ENCODE measurements at regions not wholly inside any gene's neighbourhood (a gene's known extent, or its start where the extent isn't known, plus 50 kb on each side); places are given as distances from the start of the nearest gene placed in this dataset.
"Not testable (repeated sequence)": the region's sequence is repeated elsewhere in the genome, so short reads cannot be mapped to it uniquely, and the experiment has no call there.

DNA sequence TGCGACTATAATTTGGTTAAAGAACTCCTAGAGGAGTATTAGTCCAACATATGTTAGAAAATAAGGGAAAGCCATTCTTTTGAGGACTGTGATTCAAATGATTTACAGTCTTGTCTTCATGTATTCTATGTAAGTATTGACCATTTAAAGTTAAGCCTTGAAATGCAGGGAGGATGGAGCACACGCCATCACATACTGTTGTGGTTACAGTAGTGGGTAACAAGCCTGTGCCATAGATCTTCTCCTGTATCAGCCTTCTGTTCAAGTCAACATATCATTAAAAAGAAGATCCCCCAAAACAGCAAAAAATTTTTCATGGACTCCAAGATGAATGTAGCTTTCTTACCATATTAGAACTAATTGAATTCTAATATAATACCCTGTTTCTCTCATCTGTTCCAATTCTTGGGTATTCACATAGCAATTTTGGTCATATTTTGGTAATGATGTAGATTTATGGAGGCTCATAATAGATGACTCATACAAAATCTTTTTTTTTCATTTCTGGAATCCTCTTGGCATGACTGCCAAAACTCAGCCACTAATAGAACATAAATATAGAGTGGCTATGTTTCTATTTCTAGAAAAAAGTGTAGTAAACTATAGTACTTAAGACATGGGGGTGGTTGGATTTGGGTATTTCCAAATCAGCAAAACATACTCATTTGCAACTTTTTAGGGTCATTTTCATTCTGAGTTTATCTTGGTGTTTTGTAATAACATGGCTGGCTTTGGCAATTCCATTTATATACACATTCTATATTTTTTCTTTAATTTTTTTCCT, 413.5 kb downstream of the BCKDHB start:
- H3K27me3 ChIP-seq (ENCODE audit: control insufficient read depth in 3 of 3, insufficient read depth in 3 of 3, low read length in 3 of 3), result no peaks in the 10 kb centered on the region
- DNase-seq, result no peak
- no peak overlapping the region for H3K27ac ChIP-seq (ENCODE audit: low read depth in 1 of 3, low read length in 2 of 3)
- H3K4me3 ChIP-seq (ENCODE audit: low read depth in 1 of 3, low read length in 3 of 3), result no peak overlapping the region
- H3K9me3 ChIP-seq (ENCODE audit: control insufficient read depth in 2 of 2, insufficient read depth in 1 of 2, low read depth in 1 of 2, low read length in 1 of 2), result no peaks in the 10 kb centered on the region
- no peaks in the 10 kb centered on the region for H3K36me3 ChIP-seq (ENCODE audit: control insufficient read depth in 3 of 3, insufficient read depth in 2 of 3, low read depth in 1 of 3, low read length in 3 of 3)
- H3K4me1 ChIP-seq (ENCODE audit: control insufficient read depth in 3 of 3, insufficient read depth in 2 of 3, low read depth in 1 of 3, low read length in 2 of 3), result peaks cover 0 to 5% (median 0%) of the 10 kb centered on the region in 3 donors
- no peak for FAIRE-seq
- WGBS, 3 donors, result 82 to 90% (median 85%) methylated on average over 2 of the region's 2 CpGs

GRCh38 chr6:80517525-80517924, 411.1 kb downstream of the BCKDHB start:
- no peaks in the 10 kb centered on the region for H3K36me3 ChIP-seq (ENCODE audit: control insufficient read depth in 3 of 3, insufficient read depth in 2 of 3, low read depth in 1 of 3, low read length in 3 of 3)
- no peak overlapping the region for H3K27ac ChIP-seq (ENCODE audit: low read depth in 1 of 3, low read length in 2 of 3)
- H3K9me3 ChIP-seq (ENCODE audit: control insufficient read depth in 2 of 2, insufficient read depth in 1 of 2, low read depth in 1 of 2, low read length in 1 of 2), result no peaks in the 10 kb centered on the region
- 54 to 80% (median 57%) methylated on average over 2 of the region's 2 CpGs for WGBS, 3 donors
- DNase-seq (no peak), FAIRE-seq (no peak)
- H3K27me3 ChIP-seq (ENCODE audit: control insufficient read depth in 3 of 3, insufficient read depth in 3 of 3, low read length in 3 of 3), result no peaks in the 10 kb centered on the region
- no peaks in the 10 kb centered on the region for H3K4me1 ChIP-seq (ENCODE audit: control insufficient read depth in 3 of 3, insufficient read depth in 2 of 3, low read depth in 1 of 3, low read length in 2 of 3)
- H3K4me3 ChIP-seq (ENCODE audit: low read depth in 1 of 3, low read length in 3 of 3), result no peak overlapping the region

DNA sequence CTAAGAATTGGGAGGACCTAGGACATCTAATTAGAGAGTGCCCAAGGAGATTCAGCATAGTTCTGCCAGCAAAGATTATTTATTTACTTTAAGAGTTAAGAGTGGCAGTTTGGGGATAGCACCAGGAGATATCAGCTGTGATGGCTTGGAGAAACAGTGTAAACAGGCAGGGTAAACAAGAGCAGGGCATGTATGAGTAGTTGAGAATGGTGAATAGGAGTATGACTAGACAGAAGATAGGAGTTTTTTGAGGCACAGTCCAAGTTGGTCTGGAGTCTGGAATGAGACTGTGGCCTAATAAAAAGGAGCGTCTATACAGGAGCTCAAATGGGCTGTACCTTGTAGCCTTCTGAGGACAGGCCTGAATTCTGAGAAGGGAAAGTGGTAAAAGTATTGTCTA, 404.1 kb downstream of the BCKDHB start:
- DNase-seq; H3K27me3 ChIP-seq (ENCODE audit: control insufficient read depth in 3 of 3, insufficient read depth in 3 of 3, low read length in 3 of 3); H3K9me3 ChIP-seq (ENCODE audit: control insufficient read depth in 2 of 2, insufficient read depth in 1 of 2, low read depth in 1 of 2, low read length in 1 of 2); H3K4me1 ChIP-seq (ENCODE audit: control insufficient read depth in 3 of 3, insufficient read depth in 2 of 3, low read depth in 1 of 3, low read length in 2 of 3); H3K36me3 ChIP-seq (ENCODE audit: control insufficient read depth in 3 of 3, insufficient read depth in 2 of 3, low read depth in 1 of 3, low read length in 3 of 3); H3K27ac ChIP-seq (ENCODE audit: low read depth in 1 of 3, low read length in 2 of 3); H3K4me3 ChIP-seq (ENCODE audit: low read depth in 1 of 3, low read length in 3 of 3); FAIRE-seq: not testable (repeated sequence)
- 89 to 95% (median 92%) methylated on average over 1 of the region's 1 CpG for WGBS, 3 donors

GRCh38 chr6:80508885-80509630, 402.6 kb downstream of the BCKDHB start:
- H3K4me1 ChIP-seq (ENCODE audit: control insufficient read depth in 3 of 3, insufficient read depth in 2 of 3, low read depth in 1 of 3, low read length in 2 of 3), result no peaks in the 10 kb centered on the region
- DNase-seq (peak in 1 of 2 donors; percentile 26), FAIRE-seq (no peak)
- H3K27me3 ChIP-seq (ENCODE audit: control insufficient read depth in 3 of 3, insufficient read depth in 3 of 3, low read length in 3 of 3), result no peaks in the 10 kb centered on the region
- H3K27ac ChIP-seq (ENCODE audit: low read depth in 1 of 3, low read length in 2 of 3), result no peak overlapping the region
- H3K36me3 ChIP-seq (ENCODE audit: control insufficient read depth in 3 of 3, insufficient read depth in 2 of 3, low read depth in 1 of 3, low read length in 3 of 3), result no peaks in the 10 kb centered on the region
- H3K9me3 ChIP-seq (ENCODE audit: control insufficient read depth in 2 of 2, insufficient read depth in 1 of 2, low read depth in 1 of 2, low read length in 1 of 2), result no peaks in the 10 kb centered on the region
- no peak overlapping the region for H3K4me3 ChIP-seq (ENCODE audit: low read depth in 1 of 3, low read length in 3 of 3)

DNA sequence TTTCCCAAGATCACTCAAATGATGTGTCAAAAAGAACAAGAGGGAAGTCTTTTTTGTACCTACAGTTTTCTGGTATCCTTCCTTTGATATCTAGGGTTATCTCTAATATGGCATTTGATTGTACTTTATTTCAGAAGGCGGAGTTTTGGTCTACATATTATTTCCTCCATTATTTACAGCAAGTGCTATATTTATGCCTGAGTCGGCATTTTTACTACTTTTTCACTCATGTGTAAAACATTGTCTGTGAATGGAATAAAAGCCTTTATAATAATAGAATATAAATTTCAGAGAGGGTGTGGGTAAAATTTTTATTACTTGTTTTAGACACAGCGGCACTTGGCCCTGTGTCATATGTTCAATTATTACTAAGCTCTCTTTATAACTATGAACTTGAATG, 398.4 kb downstream of the BCKDHB start:
- no peaks in the 10 kb centered on the region for H3K27me3 ChIP-seq (ENCODE audit: control insufficient read depth in 3 of 3, insufficient read depth in 3 of 3, low read length in 3 of 3)
- no peak overlapping the region for H3K4me3 ChIP-seq (ENCODE audit: low read depth in 1 of 3, low read length in 3 of 3)
- H3K36me3 ChIP-seq (ENCODE audit: control insufficient read depth in 3 of 3, insufficient read depth in 2 of 3, low read depth in 1 of 3, low read length in 3 of 3), result no peaks in the 10 kb centered on the region
- no peaks in the 10 kb centered on the region for H3K4me1 ChIP-seq (ENCODE audit: control insufficient read depth in 3 of 3, insufficient read depth in 2 of 3, low read depth in 1 of 3, low read length in 2 of 3)
- H3K27ac ChIP-seq (ENCODE audit: low read depth in 1 of 3, low read length in 2 of 3), result no peak overlapping the region
- H3K9me3 ChIP-seq (ENCODE audit: control insufficient read depth in 2 of 2, insufficient read depth in 1 of 2, low read depth in 1 of 2, low read length in 1 of 2), result no peaks in the 10 kb centered on the region
- DNase-seq, result no peak
- WGBS, 3 donors, result 65 to 86% (median 81%) methylated on average over 3 of the region's 3 CpGs
- no peak for FAIRE-seq

GRCh38 chr6:80503660-80504059, 397.2 kb downstream of the BCKDHB start:
- Histone ChIP-seq H3K4me3 (ENCODE audit: low read depth in 1 of 3, low read length in 3 of 3) (no peak overlapping the region), H3K4me1 (ENCODE audit: control insufficient read depth in 3 of 3, insufficient read depth in 2 of 3, low read depth in 1 of 3, low read length in 2 of 3) (no peaks in the 10 kb centered on the region), H3K9me3 (ENCODE audit: control insufficient read depth in 2 of 2, insufficient read depth in 1 of 2, low read depth in 1 of 2, low read length in 1 of 2) (no peaks in the 10 kb centered on the region), H3K27me3 (ENCODE audit: control insufficient read depth in 3 of 3, insufficient read depth in 3 of 3, low read length in 3 of 3) (no peaks in the 10 kb centered on the region), H3K36me3 (ENCODE audit: control insufficient read depth in 3 of 3, insufficient read depth in 2 of 3, low read depth in 1 of 3, low read length in 3 of 3) (no peaks in the 10 kb centered on the region), H3K27ac (ENCODE audit: low read depth in 1 of 3, low read length in 2 of 3) (no peak overlapping the region)
- FAIRE-seq (no peak), DNase-seq (peak in 1 of 2 donors; percentile 27)
- WGBS, 3 donors, result 18 to 59% (median 34%) methylated on average over 2 of the region's 2 CpGs

- no peaks in the 10 kb centered on the region for H3K9me3 ChIP-seq (ENCODE audit: control insufficient read depth in 2 of 2, insufficient read depth in 1 of 2, low read depth in 1 of 2, low read length in 1 of 2)
- no peak overlapping the region for H3K27ac ChIP-seq (ENCODE audit: low read depth in 1 of 3, low read length in 2 of 3)
- H3K4me1 ChIP-seq (ENCODE audit: control insufficient read depth in 3 of 3, insufficient read depth in 2 of 3, low read depth in 1 of 3, low read length in 2 of 3), result no peaks in the 10 kb centered on the region
- no peak for FAIRE-seq
- WGBS, 3 donors, result 66 to 77% (median 71%) methylated on average over 1 of the region's 1 CpG
- no peak for DNase-seq
- H3K36me3 ChIP-seq (ENCODE audit: control insufficient read depth in 3 of 3, insufficient read depth in 2 of 3, low read depth in 1 of 3, low read length in 3 of 3), result no peaks in the 10 kb centered on the region
- no peaks in the 10 kb centered on the region for H3K27me3 ChIP-seq (ENCODE audit: control insufficient read depth in 3 of 3, insufficient read depth in 3 of 3, low read length in 3 of 3)
- H3K4me3 ChIP-seq (ENCODE audit: low read depth in 1 of 3, low read length in 3 of 3), result no peak overlapping the region
Observed at GRCh38 chr6:80502871-80503270, 396.4 kb downstream of the BCKDHB start.

- no peaks in the 10 kb centered on the region for H3K36me3 ChIP-seq (ENCODE audit: control insufficient read depth in 3 of 3, insufficient read depth in 2 of 3, low read depth in 1 of 3, low read length in 3 of 3)
- no peak overlapping the region for H3K4me3 ChIP-seq (ENCODE audit: low read depth in 1 of 3, low read length in 3 of 3)
- DNase-seq (peak in 1 of 2 donors; percentile 47), FAIRE-seq (no peak)
- no peak overlapping the region for H3K27ac ChIP-seq (ENCODE audit: low read depth in 1 of 3, low read length in 2 of 3)
- WGBS, 3 donors, result 65 to 88% (median 84%) methylated on average over 4 of the region's 4 CpGs
- H3K27me3 ChIP-seq (ENCODE audit: control insufficient read depth in 3 of 3, insufficient read depth in 3 of 3, low read length in 3 of 3), result no peaks in the 10 kb centered on the region
- H3K9me3 ChIP-seq (ENCODE audit: control insufficient read depth in 2 of 2, insufficient read depth in 1 of 2, low read depth in 1 of 2, low read length in 1 of 2), result no peaks in the 10 kb centered on the region
- no peaks in the 10 kb centered on the region for H3K4me1 ChIP-seq (ENCODE audit: control insufficient read depth in 3 of 3, insufficient read depth in 2 of 3, low read depth in 1 of 3, low read length in 2 of 3)
Observed at GRCh38 chr6:80501636-80502035, 395.2 kb downstream of the BCKDHB start.
